NOMO-1 (cell line): ENCODE measurements at regions not wholly inside any gene's neighbourhood (a gene's known extent, or its start where the extent isn't known, plus 50 kb on each side); places are given as distances from the start of the nearest gene placed in this dataset.
"Not testable (repeated sequence)": the region's sequence is repeated elsewhere in the genome, so short reads cannot be mapped to it uniquely, and the experiment has no call there.

Experiments used
- DNase-seq, 2 experiments: peaks; one replicate each; lab custom pipeline; 2025; ENCODE audit not compliant: unreplicated experiment in 2 of 2; lab: John Stamatoyannopoulos, UW

DNA sequence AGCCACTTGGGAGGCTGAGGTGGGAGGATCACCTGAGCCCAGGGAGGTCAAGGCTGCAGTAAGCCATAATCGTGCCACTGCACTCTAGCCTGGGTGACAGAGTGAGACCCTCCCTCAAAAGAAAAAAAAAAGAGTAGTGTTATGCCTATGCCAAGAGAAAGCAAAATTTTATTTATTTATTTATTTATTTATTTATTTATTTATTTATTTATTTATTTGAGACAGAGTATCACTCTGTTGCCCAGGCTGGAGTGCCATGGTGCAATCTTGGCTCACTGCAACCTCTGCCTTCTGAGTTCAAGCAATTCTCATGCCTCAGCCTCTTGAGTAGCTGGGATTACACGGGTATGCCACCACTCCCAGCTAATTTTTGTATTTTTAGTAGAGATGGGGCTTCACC lies 72.6 kb upstream of the RAPGEF2 start:
- not testable (repeated sequence) for DNase-seq

DNA sequence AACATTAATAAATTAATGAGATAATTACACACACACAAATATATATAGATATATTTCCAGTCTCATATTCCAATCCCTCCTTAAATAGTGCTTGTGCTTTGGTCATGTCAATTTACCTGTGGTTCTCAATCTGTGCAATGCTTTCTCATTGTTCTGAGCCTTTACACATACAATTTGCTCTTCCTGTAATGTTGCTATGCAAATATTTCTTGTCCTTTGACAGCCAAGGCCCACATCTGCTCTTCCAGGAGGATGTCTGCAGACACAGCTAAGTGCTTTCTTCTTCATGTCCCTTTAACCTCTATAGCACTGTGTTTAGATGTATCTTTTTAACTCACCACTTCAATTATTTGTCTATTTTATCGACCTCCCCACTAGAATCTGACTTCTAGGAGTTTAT lies 67.3 kb upstream of the RAPGEF2 start:
- DNase-seq: no peak

DNA sequence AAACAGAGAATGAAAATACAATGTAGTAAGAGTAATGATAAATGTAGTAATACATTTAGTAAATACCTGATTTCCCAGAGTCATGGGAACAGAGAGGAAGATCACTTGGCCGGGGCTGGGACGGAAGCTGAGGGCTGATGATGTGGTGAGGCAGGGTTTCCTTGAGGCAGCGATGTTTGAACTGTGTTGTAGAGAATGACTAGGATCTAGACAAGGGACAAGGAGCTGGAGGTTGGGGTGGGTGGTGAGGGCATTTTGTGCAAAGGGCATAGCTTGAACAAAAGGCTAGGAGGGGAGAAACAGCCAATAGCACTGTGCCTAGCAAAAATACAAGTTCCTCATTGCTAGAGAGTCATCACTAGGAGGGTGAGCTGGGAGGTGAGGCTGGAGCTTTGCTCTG lies 64.3 kb upstream of the RAPGEF2 start:
- DNase-seq: no peak

DNA sequence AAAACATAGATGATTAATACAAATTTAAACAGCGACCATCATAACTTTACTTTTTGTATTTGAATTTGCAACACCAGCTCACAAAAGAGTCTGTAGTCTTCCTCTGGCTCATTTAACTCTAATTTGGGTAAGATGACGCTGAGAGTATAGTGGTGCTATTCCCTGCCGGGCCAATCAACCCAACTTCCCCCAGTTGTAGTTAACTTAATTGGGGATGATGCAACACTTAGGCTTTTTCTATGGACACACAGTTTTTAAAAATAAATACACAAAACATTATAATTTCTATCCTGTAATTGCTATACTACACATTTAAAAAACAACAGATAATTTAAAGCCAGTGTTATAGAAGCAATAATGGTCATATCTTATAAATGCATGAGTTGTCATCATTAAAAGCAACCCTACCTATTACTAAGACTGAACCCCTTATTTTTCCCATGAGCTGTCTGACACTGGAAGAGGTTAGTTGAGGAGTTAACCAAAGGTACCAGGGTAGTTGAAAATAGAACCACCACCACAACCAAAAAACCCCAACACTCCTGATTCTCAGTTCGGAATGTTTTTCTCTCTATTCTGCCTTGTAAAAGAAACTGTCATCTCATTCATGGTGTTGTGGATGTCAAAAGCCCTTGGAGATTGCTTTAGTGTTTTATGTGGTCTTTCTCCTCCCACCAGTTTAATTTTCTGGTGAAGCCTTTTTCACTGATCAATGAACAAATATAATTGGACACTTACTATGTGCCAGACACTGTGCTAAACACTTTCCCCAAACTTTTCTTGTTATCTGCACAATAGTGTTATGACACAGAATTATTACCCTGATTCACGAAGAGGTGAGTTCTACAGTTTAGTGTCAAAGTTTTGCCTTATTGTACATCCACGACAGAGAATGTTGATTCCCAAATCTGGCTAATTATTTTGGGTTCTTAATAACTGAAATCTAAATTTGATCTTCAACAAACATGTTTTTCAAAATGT lies 61.5 kb upstream of the RAPGEF2 start:
- peak; percentile 50 to 59 for DNase-seq

DNA sequence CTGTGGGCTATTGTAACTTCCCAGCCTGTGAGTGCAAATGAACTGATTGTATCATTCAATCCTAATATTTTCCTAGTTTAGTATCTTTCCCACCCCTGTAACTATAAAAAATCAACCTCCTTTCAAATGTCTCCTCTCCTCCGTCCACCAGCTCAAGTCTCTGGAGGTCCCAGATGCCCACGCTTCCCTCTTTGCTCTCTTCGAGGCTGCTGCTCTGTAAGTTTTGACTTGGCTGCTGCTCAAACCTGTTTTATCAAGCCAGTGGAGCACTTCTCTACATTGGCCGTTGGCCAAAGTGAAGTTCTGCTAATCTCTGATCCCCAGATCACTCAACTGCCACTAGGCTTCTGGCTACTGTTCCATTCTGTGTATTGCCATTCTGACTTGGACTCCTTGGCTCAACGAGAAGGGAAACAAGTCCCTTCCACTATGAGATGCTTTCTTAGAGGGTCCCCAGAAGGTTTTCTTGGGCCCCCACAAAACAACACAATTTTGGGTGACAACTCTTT lies 60.7 kb upstream of the RAPGEF2 start:
- DNase-seq: no peak

DNA sequence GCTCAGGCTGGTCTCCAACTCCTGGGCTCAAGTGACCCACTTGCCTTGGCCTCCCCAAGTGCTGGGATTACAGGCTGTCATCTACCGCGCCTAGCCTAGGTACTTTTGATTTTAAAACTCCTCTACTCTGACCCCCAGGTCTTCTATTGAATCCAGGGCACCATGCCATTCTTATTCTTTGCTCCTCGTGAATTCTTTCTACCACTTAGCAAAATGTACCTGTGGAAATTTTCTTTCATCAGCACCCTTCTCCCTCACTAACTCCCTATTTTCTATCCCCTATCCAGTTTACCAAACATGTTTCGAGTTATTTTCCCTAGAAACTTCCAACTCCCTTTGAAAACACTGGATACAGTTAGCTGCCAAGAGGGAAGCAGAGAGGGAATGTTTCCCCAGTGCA lies 60.0 kb upstream of the RAPGEF2 start:
- no peak for DNase-seq

DNA sequence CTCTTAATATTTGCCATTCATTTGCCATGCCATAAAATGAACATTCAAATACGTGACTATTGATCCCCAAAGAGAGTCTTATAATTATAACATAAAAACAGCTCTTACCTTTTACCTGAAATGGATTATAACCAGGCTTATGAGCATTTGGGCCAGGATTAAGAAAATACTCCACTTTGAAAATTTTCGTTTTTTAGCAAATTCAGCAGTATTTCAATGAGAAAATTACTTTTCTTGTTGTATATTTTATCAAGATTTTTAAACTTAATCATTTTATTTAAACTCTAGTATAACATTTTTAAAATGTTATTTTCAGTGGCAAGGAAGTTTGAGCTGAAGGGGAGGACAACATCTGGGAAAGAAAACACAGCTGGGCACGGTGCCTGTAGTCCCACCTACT lies 59.0 kb upstream of the RAPGEF2 start:
- no peak for DNase-seq

DNA sequence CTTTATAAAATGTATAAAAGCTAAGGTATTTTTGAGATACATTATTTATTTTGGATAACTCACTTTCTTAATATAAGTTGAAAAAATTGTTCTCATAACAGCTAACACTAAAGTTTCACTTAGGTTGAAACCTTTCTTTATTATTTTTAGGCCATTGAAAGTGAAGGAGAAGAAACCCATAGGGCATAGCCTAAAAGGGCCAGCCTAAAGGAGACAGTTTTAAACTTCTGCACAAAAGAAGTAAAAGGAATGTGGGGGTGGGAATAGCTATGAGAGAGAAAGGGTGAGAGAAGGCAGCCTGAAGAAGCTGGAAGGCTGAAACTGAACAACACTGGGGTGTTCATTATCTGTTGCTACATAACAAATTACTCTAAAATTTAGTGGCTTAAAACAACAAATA lies 57.6 kb upstream of the RAPGEF2 start:
- DNase-seq: no peak

DNA sequence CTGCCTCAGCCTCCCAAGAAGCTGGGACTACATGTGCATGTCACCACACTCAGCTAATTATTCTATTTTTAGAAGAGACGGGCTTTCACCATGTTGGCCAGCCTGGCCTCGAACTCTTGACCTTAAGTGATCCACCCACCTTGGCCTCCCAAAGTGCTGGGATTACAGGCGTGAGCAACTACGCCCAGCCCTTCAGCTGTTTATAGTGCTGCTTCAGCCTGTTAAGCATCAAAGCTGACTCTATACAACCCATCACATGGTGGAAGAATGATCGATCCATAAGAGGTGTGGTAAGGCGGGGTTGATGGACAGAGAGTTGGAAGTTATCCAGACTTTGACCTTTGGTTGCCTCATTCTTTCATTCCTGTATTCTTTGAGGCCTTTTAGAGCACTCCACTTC lies 56.2 kb upstream of the RAPGEF2 start:
- DNase-seq: no peak

DNA sequence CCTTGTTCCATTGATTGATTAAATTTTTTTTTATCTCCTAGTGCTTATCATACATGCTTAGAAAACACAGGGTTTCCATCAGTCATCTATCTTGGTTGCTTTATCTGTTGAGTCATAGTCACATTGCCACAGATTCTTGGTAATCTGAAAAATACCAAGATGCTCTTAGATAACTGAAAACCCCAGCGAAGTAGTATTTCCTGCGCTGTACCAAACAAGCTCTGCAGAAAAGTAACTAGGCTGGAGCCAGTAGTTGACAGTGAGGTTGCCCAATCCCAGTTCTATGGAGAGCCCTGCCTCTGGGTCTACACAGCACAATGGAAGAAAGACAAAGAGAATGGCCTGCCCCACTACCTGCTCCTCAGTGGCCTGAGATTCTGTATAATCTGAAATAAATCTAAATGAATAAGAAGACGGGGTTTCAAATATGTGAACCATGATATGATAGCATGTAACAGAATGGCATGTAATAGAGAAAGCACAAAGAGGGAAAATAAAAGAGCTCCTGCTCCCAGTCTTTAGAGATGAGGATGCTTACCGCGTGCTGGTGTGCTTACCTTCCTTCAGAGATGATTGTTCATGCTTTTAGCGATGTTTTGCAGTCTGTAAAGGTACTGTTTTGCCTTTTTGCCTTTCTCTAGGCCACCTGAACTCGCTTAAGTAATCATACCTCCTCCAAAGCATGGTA lies 55.3 kb upstream of the RAPGEF2 start:
- DNase-seq: no peak

DNA sequence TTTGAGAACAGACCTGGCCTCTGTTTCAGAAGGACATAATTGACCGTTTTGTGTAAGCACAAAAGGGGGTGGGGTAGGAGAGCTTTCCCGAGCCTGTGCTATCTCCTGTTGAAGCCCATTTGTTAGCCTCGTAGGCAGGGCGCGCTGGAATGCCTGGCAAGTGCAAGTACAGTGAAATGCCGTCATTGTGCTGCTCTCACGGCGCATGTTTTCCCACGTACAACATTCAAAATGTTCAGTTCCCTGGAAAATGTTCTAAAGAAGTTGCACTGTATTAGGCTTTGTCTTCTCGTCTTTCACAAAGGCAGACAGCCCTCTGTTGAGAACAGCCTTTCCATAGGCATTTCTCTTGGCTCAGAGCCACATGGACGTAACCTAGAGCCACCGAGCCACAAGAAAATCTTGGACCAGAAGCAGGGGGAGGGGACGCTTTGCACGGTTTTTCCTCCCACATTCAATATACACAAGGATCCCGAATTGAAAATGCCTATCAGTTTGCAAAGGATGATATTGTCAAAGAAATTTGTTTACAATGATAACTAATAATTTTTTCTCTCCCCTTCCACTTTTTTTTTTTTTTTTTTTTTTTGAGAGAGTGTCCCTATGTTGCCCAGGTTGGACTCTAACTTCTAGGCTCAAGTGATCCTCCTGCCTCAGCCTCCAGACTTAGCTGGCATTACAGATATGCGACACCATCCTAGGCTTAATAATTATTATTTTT lies 54.6 kb upstream of the RAPGEF2 start:
- no peak for DNase-seq

DNA sequence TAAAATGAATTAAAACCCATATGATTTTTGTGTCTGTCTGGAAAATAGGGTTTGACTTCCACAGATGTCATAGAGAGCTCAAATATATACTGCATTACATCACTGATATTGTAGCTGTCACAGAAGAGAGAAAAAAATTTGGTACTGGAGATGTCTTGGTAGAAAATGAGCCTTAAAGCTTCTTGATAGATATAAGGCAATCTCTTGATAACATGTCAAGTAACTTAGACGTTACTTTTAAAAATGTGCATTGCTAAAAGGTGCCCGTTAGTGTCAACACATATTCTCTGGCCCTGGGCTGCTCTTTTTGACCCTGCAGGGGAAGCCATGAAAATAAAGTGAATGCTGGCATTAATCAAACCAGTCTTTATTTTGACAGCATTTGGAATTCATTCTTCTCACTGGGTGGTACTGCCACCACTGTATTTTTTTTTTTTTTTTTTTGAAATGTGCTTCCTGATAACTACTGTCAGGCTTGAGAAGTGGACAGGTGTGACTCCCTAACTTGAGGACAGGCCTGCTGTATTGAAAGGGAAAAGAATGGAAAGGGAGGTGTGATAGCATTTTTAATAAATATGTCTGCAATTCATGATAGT lies 53.0 kb upstream of the RAPGEF2 start:
- DNase-seq: no peak

DNA sequence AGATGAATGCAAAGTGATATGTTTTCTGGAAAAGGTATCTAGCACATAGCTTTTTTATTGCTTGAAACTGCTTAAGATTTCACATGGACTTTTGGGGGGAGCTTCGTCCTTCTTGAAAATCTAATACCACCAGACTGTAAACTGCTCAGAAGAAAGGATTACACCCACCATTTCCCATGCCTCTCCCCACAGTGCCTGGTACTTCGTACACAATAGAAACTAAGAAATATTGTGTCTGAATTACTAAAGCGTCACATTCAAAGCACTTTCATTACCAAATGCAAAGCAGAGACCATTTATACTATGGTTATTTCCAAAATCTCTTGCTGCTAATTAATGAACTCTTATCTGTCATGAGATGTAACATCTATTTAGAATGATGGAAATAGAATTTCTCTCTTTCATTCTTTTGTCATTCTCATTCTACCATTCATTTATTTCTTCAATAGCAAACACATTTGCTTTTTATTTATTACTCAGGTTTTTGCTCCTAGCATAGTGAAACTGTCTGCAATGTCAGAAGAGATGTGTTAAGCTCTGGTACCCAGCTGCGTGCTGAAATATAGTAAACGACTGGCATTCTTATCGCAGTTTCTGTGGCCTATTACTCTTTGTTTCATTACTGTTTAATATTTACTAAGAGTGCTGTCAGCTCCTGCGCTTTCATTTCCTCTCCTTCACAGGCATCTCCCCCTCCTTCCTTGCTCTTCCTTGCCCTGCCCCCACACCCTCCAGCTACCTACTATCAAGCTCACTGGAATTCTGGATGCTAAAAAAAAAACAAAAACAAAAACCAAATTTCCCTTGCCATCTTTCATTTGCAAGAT lies 51.4 kb upstream of the RAPGEF2 start:
- DNase-seq: no peak

DNA sequence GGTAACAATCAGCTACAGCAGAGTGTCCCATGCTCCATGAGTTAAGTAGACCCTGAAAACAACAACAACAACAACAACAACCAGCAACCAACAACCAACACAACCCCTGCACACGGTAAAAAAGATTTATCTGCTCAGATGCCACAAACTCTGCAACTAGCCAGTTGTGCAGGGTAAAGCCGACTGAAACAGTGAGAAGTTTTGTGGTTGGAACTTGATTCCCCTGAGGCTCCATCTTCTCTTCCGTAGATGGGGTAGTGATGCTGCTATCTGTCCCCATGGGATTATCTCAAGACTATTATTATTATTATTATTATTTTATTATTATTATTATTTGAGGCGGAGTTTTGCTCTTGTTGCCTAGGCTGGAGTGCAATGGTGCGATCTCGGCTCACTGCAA lies 50.6 kb upstream of the RAPGEF2 start:
- no peak for DNase-seq
